ENCODE measurements at regions not wholly inside any gene's neighbourhood (a gene's known extent, or its start where the extent isn't known, plus 50 kb on each side); places are given as distances from the start of the nearest gene placed in this dataset.

GRCh38 chr2:71888751-71889445, 258.8 kb downstream of the CYP26B1 start:
- TF ChIP-seq, protein P1, sequence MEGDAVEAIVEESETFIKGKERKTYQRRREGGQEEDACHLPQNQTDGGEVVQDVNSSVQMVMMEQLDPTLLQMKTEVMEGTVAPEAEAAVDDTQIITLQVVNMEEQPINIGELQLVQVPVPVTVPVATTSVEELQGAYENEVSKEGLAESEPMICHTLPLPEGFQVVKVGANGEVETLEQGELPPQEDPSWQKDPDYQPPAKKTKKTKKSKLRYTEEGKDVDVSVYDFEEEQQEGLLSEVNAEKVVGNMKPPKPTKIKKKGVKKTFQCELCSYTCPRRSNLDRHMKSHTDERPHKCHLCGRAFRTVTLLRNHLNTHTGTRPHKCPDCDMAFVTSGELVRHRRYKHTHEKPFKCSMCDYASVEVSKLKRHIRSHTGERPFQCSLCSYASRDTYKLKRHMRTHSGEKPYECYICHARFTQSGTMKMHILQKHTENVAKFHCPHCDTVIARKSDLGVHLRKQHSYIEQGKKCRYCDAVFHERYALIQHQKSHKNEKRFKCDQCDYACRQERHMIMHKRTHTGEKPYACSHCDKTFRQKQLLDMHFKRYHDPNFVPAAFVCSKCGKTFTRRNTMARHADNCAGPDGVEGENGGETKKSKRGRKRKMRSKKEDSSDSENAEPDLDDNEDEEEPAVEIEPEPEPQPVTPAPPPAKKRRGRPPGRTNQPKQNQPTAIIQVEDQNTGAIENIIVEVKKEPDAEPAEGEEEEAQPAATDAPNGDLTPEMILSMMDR (IDR thresholded peaks at IDR 0.05; ENCODE audit: borderline replicate concordance, extremely low read depth, insufficient read depth), result no peak
- FAIRE-seq (no peak), DNase-seq (no peak)
- Histone ChIP-seq H3K9ac (ENCODE audit: low read length in 3 of 3) (no peak overlapping the region), H3K4me3 (ENCODE audit: low read length in 3 of 3) (no peak overlapping the region), H3K27me3 (ENCODE audit: control insufficient read depth, insufficient read depth, low read length) (no peaks in the 10 kb centered on the region), H3K9me3 (ENCODE audit: control insufficient read depth in 2 of 3, insufficient read depth in 1 of 3, low read length in 3 of 3) (peaks cover 0 to 8% (median 0%) of the 10 kb centered on the region in 3 donors), H3K4me1 (ENCODE audit: control insufficient read depth in 2 of 3, insufficient read depth in 2 of 3, low read depth in 1 of 3, low read length in 3 of 3) (no peaks in the 10 kb centered on the region), H3K36me3 (ENCODE audit: control insufficient read depth in 2 of 3, insufficient read depth in 3 of 3, low read length in 3 of 3) (no peaks in the 10 kb centered on the region), H3K27ac (ENCODE audit: low read depth in 2 of 2, low read length in 2 of 2) (no peak overlapping the region)
- intact Hi-C loops (cut with DNase I), result no loop called here

- TF ChIP-seq, protein P1 (IDR thresholded peaks at IDR 0.05; ENCODE audit: borderline replicate concordance, extremely low read depth, insufficient read depth), result no peak
- DNase-seq, result no peak
These were observed 260.5 kb downstream of the CYP26B1 start for GRCh38 chr2:71887196-71887595.

DNA sequence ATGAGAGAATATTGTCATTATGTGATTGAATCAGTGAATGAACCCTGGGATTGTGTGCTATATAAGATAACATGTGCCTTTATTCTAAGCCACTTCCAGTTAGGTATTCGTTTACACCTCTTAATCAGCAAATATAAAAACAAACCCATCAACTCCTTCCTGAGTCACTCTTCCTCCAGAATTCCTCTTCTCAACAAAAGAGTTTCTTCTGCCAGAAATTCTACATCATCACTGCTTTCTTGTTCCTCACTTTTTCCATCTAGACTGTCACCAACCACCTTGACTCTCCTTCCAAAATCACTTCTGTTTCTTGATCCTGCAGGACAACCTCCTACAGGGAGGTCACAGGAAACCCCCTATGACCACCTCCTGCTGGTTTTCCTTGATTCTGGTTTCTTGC, 261.4 kb downstream of the CYP26B1 start:
- H3K27me3 ChIP-seq (ENCODE audit: control insufficient read depth, insufficient read depth, low read length), result no peaks in the 10 kb centered on the region
- TF ChIP-seq, protein P1 (IDR thresholded peaks at IDR 0.05; ENCODE audit: borderline replicate concordance, extremely low read depth, insufficient read depth), result no peak
- no peaks in the 10 kb centered on the region for H3K36me3 ChIP-seq (ENCODE audit: control insufficient read depth in 2 of 3, insufficient read depth in 3 of 3, low read length in 3 of 3)
- peaks cover 0 to 8% (median 0%) of the 10 kb centered on the region in 3 donors for H3K9me3 ChIP-seq (ENCODE audit: control insufficient read depth in 2 of 3, insufficient read depth in 1 of 3, low read length in 3 of 3)
- no peak for DNase-seq
- no peak for FAIRE-seq
- H3K4me3 ChIP-seq (ENCODE audit: low read length in 3 of 3), result no peak overlapping the region
- intact Hi-C loops (cut with DNase I), result no loop called here
- H3K4me1 ChIP-seq (ENCODE audit: control insufficient read depth in 2 of 3, insufficient read depth in 2 of 3, low read depth in 1 of 3, low read length in 3 of 3), result peaks cover 0 to 3% (median 0%) of the 10 kb centered on the region in 3 donors
- no peak overlapping the region for H3K27ac ChIP-seq (ENCODE audit: low read depth in 2 of 2, low read length in 2 of 2)
- no peak overlapping the region for H3K9ac ChIP-seq (ENCODE audit: low read length in 3 of 3)

More at GRCh38 chr2:71887196-71887595, 260.5 kb downstream of the CYP26B1 start:
- Histone ChIP-seq H3K9ac (ENCODE audit: low read length in 3 of 3) (no peak overlapping the region), H3K4me1 (ENCODE audit: control insufficient read depth in 2 of 3, insufficient read depth in 2 of 3, low read depth in 1 of 3, low read length in 3 of 3) (peaks cover 0 to 3% (median 0%) of the 10 kb centered on the region in 3 donors), H3K36me3 (ENCODE audit: control insufficient read depth in 2 of 3, insufficient read depth in 3 of 3, low read length in 3 of 3) (no peaks in the 10 kb centered on the region), H3K9me3 (ENCODE audit: control insufficient read depth in 2 of 3, insufficient read depth in 1 of 3, low read length in 3 of 3) (peaks cover 0 to 8% (median 0%) of the 10 kb centered on the region in 3 donors), H3K27ac (ENCODE audit: low read depth in 2 of 2, low read length in 2 of 2) (no peak overlapping the region), H3K4me3 (ENCODE audit: low read length in 3 of 3) (no peak overlapping the region), H3K27me3 (ENCODE audit: control insufficient read depth, insufficient read depth, low read length) (no peaks in the 10 kb centered on the region)
- no peak for FAIRE-seq
- intact Hi-C loops (cut with DNase I), result no loop called here
